ENCODE measurements at regions not wholly inside any gene's neighbourhood (a gene's known extent, or its start where the extent isn't known, plus 50 kb on each side); places are given as distances from the start of the nearest gene placed in this dataset.

- no peak for TF ChIP-seq EGR1 (IDR thresholded peaks at IDR 0.05)
- TF ChIP-seq YY1 (IDR thresholded peaks at IDR 0.05; ENCODE audit: low read depth) = no peak
- no peak for TF ChIP-seq TCF12 (IDR thresholded peaks at IDR 0.05; ENCODE audit: low read depth)
- no peak for TF ChIP-seq TAF1 (IDR thresholded peaks at IDR 0.05; ENCODE audit: low read depth)
- TF ChIP-seq MAX (IDR thresholded peaks at IDR 0.05) = no peak
- no peak for TF ChIP-seq FOXM1 (IDR thresholded peaks at IDR 0.05; ENCODE audit: borderline replicate concordance, low read depth)
- TF ChIP-seq TEAD4 (IDR thresholded peaks at IDR 0.05) = no peak
- no peak for TF ChIP-seq REST (IDR thresholded peaks at IDR 0.05; ENCODE audit: low read depth)
- no peak for TF ChIP-seq NFIC (IDR thresholded peaks at IDR 0.05)
- TF ChIP-seq USF1 (IDR thresholded peaks at IDR 0.05) = no peak
- no peak for TF ChIP-seq EP300 (IDR thresholded peaks at IDR 0.05; ENCODE audit: borderline replicate concordance)
- TF ChIP-seq RAD21 (IDR thresholded peaks at IDR 0.05; ENCODE audit: low read depth) = no peak
Measured at GRCh38 chr2:184039493-184039892, 558.8 kb upstream of the ZNF804A start.
